Spleen (tissue), 11 donors: ENCODE measurements at regions not wholly inside any gene's neighbourhood (a gene's known extent, or its start where the extent isn't known, plus 50 kb on each side); places are given as distances from the start of the nearest gene placed in this dataset.

ENCODE experiments used
- DNase-seq: peaks from one replicate; pipeline ENCODE4 v3.0.0-alpha.2; 2020
- H3K27ac ChIP-seq, 8 donors: fragments of 200-600 bp; sonication (generic) in 7 of 8; 1 replicate in 4 of 8; 2 replicates in 4 of 8; pipeline versions ENCODE4 v1.5.0 to v1.8.0; 2016 to 2021; ENCODE audit warnings: inconsistent platforms in 4 of 8, mild to moderate bottlenecking in 4 of 8, moderate library complexity in 1 of 8
- H3K27me3 ChIP-seq, 7 donors: fragments of 200-600 bp; sonication (generic) in 6 of 7; replicated peaks in 1 of 7; 1 replicate in 4 of 7; 2 replicates in 3 of 7; pipeline versions ENCODE4 v1.5.0 to v1.8.0; 2016 to 2021; ENCODE audit warnings: inconsistent platforms in 3 of 7, mild to moderate bottlenecking in 1 of 7
- H3K36me3 ChIP-seq, 6 donors: fragments of 200-600 bp; sonication (generic) in 5 of 6; 1 replicate in 4 of 6; 2 replicates in 2 of 6; pipeline versions ENCODE4 v1.5.0 to v1.8.0; 2016 to 2021; ENCODE audit warnings: inconsistent platforms in 2 of 6
- H3K4me1 ChIP-seq, 6 donors: fragments of 200-600 bp; sonication (generic) in 5 of 6; 1 replicate in 3 of 6; 2 replicates in 3 of 6; pipeline versions ENCODE4 v1.5.0 to v1.8.0; 2016 to 2021; ENCODE audit warnings: inconsistent platforms in 3 of 6
- H3K4me3 ChIP-seq, 8 donors: fragments of 200-600 bp; sonication (generic) in 7 of 8; 1 replicate in 4 of 8; 2 replicates in 4 of 8; pipeline versions ENCODE4 v1.5.0 to v1.8.0; 2016 to 2021; ENCODE audit warnings: inconsistent platforms in 4 of 8, mild to moderate bottlenecking in 4 of 8, moderate library complexity in 2 of 8
- H3K9me3 ChIP-seq, 8 donors: fragments of 200-600 bp; sonication (generic) in 7 of 8; 1 replicate in 4 of 8; 2 replicates in 4 of 8; pipeline versions ENCODE4 v1.5.0 to v1.8.0; 2016 to 2021; ENCODE audit warnings: inconsistent platforms in 4 of 8
- CTCF ChIP-seq, 11 experiments: fragments of 200-600 bp in 7 of 11; fragments of 450-650 bp in 4 of 11; sonication (generic) in 4 of 11; IDR thresholded peaks in 8 of 11; conservative IDR thresholded peaks in 3 of 11; 1 replicate in 7 of 11; 2 replicates in 4 of 11; pipeline versions ENCODE4 v1.4.0 to v1.8.0; 2016 to 2021; ENCODE audit warnings: antibody characterized with exemption in 11 of 11, inconsistent platforms in 4 of 11, mild to moderate bottlenecking in 1 of 11
- POLR2A ChIP-seq, 3 donors: fragments of 450-650 bp; IDR thresholded peaks; one replicate each; pipeline ENCODE4 v1.5.1; 2017; ENCODE audit warnings: antibody characterized with exemption in 3 of 3, mild to moderate bottlenecking in 1 of 3
- POLR2AphosphoS5 ChIP-seq, 3 donors: sonication (generic); formaldehyde crosslinking; IDR thresholded peaks; one replicate each; pipeline ENCODE4 v1.5.1; 2017; ENCODE audit warnings: antibody characterized with exemption in 3 of 3
- WGBS, 5 donors: extraction: QIAGEN DNeasy Blood & Tissue Kit in 3 of 5; methylation state at CpG; one replicate each; pipeline versions ENCODE4 v1.1.5 to v1.1.7; 2013 to 2018; 5-methylcytosine and 5-hydroxymethylcytosine counted together
- intact Hi-C: fragments of 100-400 bp; cut with DNase I; formaldehyde crosslinking; loops from one replicate; pipeline ENCODE4 v1.15.0; 2023; ENCODE audit warnings: low total_unique reads
- donor health status: healthy with polysubstance abuse.
- donor health status: DM: no; HTN: no; CAD: no; lungs with moderate emphysema.
- donor health status: DM: no; HTN: no; CAD: no.
- donor health status: Bipolar disorder and iron deficiency.
- donor health status: healthy.
- donor health status: DM: no; HTN: no; CAD: no.
- donor health status: DM: yes; HTN: yes; CAD: no.

GRCh38 chr2:166610180-166610912 lies 116.3 kb upstream of the SCN7A start:
- Histone ChIP-seq H3K27ac (no peak overlapping the region), H3K9me3 (peaks cover 0 to 3% (median 0%) of the 10 kb centered on the region in 8 donors), H3K27me3 (peaks cover 0 to 6% (median 0%) of the 10 kb centered on the region in 7 donors), H3K4me1 (peaks cover 0 to 9% (median 0%) of the 10 kb centered on the region in 6 donors), H3K4me3 (peak overlapping the region in 1 of 8 donors; percentile 22), H3K36me3 (no peaks in the 10 kb centered on the region)
- 14 to 44% (median 34%) methylated on average over 28 of the region's 28 CpGs for WGBS, 5 donors
- DNase-seq: peak; percentile 79
- no peak for TF ChIP-seq CTCF (IDR thresholded peaks at IDR 0.05 in 8 of 11, conservative IDR thresholded peaks at IDR 0.05 in 3 of 11)
- no peak for TF ChIP-seq POLR2A (IDR thresholded peaks at IDR 0.05)
- TF ChIP-seq POLR2AphosphoS5 (IDR thresholded peaks at IDR 0.05): no peak
- intact Hi-C loops: no loop called here

GRCh38 chr2:166609183-166609959 lies 115.3 kb upstream of the SCN7A start:
- TF ChIP-seq POLR2AphosphoS5 (IDR thresholded peaks at IDR 0.05) (no peak), POLR2A (IDR thresholded peaks at IDR 0.05) (no peak), CTCF (IDR thresholded peaks at IDR 0.05 in 8 of 11, conservative IDR thresholded peaks at IDR 0.05 in 3 of 11) (no peak)
- DNase-seq: no peak
- Histone ChIP-seq H3K36me3 (no peaks in the 10 kb centered on the region), H3K27me3 (peaks cover 0 to 6% (median 0%) of the 10 kb centered on the region in 7 donors), H3K9me3 (peaks cover 0 to 3% (median 0%) of the 10 kb centered on the region in 8 donors), H3K27ac (no peak overlapping the region), H3K4me3 (no peak overlapping the region), H3K4me1 (peaks cover 0 to 9% (median 0%) of the 10 kb centered on the region in 6 donors)
- intact Hi-C loops: no loop called here
- 69 to 86% (median 71%) methylated on average over 24 of the region's 24 CpGs for WGBS, 5 donors

- Histone ChIP-seq H3K4me3 (no peak overlapping the region), H3K27me3 (peaks cover 0 to 6% (median 0%) of the 10 kb centered on the region in 7 donors), H3K27ac (no peak overlapping the region), H3K9me3 (peaks cover 0 to 3% (median 0%) of the 10 kb centered on the region in 8 donors), H3K36me3 (no peaks in the 10 kb centered on the region), H3K4me1 (peaks cover 0 to 9% (median 0%) of the 10 kb centered on the region in 6 donors)
- TF ChIP-seq POLR2A (IDR thresholded peaks at IDR 0.05) (no peak), CTCF (IDR thresholded peaks at IDR 0.05 in 8 of 11, conservative IDR thresholded peaks at IDR 0.05 in 3 of 11) (no peak), POLR2AphosphoS5 (IDR thresholded peaks at IDR 0.05) (no peak)
- 91 to 97% (median 94%) methylated on average over 2 of the region's 2 CpGs for WGBS, 5 donors
- no peak for DNase-seq
- intact Hi-C loops: no loop called here
Observed at GRCh38 chr2:166607880-166608279, 113.8 kb upstream of the SCN7A start.

GRCh38 chr2:166593403-166593802 lies 99.4 kb upstream of the SCN7A start:
- no peaks in the 10 kb centered on the region for H3K36me3 ChIP-seq
- peaks cover 0 to 23% (median 14%) of the 10 kb centered on the region in 8 donors for H3K9me3 ChIP-seq
- TF ChIP-seq POLR2A (IDR thresholded peaks at IDR 0.05): no peak
- TF ChIP-seq CTCF (IDR thresholded peaks at IDR 0.05 in 8 of 11, conservative IDR thresholded peaks at IDR 0.05 in 3 of 11): no peak
- TF ChIP-seq POLR2AphosphoS5 (IDR thresholded peaks at IDR 0.05): no peak
- no peak overlapping the region for H3K4me3 ChIP-seq
- intact Hi-C loops: no loop called here
- H3K27me3 ChIP-seq: no peaks in the 10 kb centered on the region
- WGBS, 5 donors: 79 to 93% (median 85%) methylated on average over 1 of the region's 1 CpG
- H3K4me1 ChIP-seq: no peaks in the 10 kb centered on the region
- no peak overlapping the region for H3K27ac ChIP-seq
- DNase-seq: no peak
